ENCODE measurements at regions not wholly inside any gene's neighbourhood (a gene's known extent, or its start where the extent isn't known, plus 50 kb on each side); places are given as distances from the start of the nearest gene placed in this dataset.
"Not testable (repeated sequence)": the region's sequence is repeated elsewhere in the genome, so short reads cannot be mapped to it uniquely, and the experiment has no call there.

- DNase-seq (ENCODE audit: extremely low read depth in 1 of 2, low read depth in 1 of 2) = no peak
Observed at GRCh38 chr3:25944329-25944728, 154.4 kb downstream of the OXSM start.

DNA sequence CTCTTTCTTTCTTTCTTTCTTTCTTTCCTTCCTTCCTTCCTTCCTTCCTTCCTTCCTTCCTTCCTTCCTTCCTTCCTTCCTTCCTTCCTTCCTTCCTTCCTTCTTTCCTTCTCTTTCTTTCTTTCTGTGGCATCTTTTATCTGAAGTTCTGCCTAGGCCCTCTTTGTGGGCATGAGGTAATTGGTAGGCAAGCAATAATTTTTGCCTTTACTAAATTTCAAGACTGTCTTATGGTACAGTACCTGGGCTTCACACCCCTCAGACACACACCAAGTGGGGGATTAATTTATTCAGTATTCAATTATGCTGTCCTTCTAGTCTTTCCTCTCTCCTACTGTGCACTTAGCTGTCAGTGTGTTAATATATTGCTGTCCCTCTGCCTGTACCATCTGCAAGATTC is 155.5 kb downstream of the OXSM start:
- DNase-seq (ENCODE audit: extremely low read depth in 1 of 2, low read depth in 1 of 2) = no peak

DNA sequence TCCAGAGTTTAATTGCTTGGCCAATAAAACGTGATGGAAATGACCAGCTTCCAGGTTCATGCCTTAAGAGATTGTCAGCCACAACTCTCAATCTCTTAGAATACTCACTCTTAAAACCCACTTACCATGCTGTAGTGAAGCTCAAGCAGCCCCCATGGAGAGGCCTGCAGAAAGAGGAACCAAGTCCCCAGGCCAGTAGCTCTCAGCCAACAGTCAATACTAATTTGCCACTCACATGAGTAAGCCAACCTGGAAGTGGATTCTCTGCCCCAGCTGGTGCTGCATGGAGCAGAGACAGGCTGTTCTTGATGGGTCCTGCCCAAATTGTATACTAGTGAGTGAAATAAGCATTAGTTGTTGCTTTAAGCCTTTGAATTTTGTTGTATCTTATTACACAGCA is 155.9 kb downstream of the OXSM start:
- no peak for DNase-seq (ENCODE audit: extremely low read depth in 1 of 2, low read depth in 1 of 2)

GRCh38 chr3:25952133-25952532 is 162.2 kb downstream of the OXSM start:
- DNase-seq (ENCODE audit: extremely low read depth in 1 of 2, low read depth in 1 of 2) = no peak

GRCh38 chr3:25957026-25957425 is 167.1 kb downstream of the OXSM start:
- DNase-seq (ENCODE audit: extremely low read depth in 1 of 2, low read depth in 1 of 2) = no peak

GRCh38 chr3:25960776-25961175 is 170.9 kb downstream of the OXSM start:
- no peak for DNase-seq (ENCODE audit: extremely low read depth in 1 of 2, low read depth in 1 of 2)

- DNase-seq (ENCODE audit: extremely low read depth in 1 of 2, low read depth in 1 of 2) = no peak
Observed at GRCh38 chr3:25962255-25962654, 172.4 kb downstream of the OXSM start.

DNA sequence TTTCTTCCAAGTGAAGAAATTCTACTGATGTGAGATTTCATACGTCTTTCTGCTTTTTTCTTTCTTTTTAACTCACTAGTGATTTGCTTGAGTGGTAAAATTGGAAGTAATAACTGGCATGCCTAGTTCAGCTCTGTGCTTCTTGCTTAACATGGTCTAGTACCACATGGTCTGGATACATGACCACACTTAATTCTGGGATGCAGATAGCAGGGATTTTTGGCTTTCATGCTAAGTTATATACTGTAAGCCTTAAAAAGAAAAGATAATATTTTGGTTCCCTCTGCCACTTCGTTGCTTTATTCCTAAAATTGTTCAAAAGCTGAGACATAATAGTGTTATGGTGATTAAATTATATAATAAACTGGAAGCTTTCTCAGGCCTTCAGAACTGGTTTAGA is 174.3 kb downstream of the OXSM start:
- no peak for DNase-seq (ENCODE audit: extremely low read depth in 1 of 2, low read depth in 1 of 2)

- DNase-seq (ENCODE audit: extremely low read depth in 1 of 2, low read depth in 1 of 2) = no peak
Observed at GRCh38 chr3:25967385-25967784, 177.5 kb downstream of the OXSM start.

DNA sequence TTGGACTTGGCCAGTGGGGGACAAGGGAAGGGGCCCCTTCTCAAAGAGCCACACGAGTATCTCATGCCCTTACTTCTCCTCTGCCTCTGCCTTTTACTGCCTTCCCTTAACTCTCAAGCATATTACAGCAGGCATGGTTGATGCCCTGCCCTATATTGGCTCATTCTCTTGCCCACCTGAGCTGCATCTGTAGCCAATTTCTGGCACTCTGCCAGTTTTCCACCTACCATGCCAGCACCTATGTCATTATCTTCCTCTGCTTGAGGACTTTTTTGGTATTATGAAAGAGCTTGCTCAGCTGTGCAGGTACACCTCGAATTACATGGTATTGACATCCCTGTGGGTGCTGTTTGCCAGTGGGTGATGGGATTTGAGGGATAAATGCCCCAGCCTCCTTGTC is 181.8 kb downstream of the OXSM start:
- DNase-seq (ENCODE audit: extremely low read depth in 1 of 2, low read depth in 1 of 2) = no peak

- DNase-seq (ENCODE audit: extremely low read depth in 1 of 2, low read depth in 1 of 2) = no peak
Observed at GRCh38 chr3:25973122-25973521, 183.2 kb downstream of the OXSM start.

GRCh38 chr3:25982756-25983155 is 192.9 kb downstream of the OXSM start:
- DNase-seq (ENCODE audit: extremely low read depth in 1 of 2, low read depth in 1 of 2) = no peak

DNA sequence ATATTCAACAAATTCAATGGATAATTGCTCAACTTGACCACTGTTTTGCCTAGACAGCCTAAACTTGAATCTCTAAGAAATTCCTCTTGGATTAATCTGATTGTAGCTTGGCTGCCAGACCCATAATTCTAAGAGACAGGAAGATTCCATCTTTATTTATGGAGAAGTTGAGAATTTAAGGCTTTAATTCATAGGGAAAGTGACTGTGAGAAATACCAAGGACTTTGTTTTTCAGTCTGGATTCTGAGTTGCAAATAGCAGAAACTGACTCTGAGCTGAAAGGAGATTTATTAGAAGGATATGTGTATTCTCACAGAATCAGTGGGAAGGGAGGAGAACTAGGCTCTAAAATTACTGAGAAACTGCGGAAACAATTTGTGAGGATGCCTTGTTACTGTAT is 195.7 kb downstream of the OXSM start:
- no peak for DNase-seq (ENCODE audit: extremely low read depth in 1 of 2, low read depth in 1 of 2)

DNA sequence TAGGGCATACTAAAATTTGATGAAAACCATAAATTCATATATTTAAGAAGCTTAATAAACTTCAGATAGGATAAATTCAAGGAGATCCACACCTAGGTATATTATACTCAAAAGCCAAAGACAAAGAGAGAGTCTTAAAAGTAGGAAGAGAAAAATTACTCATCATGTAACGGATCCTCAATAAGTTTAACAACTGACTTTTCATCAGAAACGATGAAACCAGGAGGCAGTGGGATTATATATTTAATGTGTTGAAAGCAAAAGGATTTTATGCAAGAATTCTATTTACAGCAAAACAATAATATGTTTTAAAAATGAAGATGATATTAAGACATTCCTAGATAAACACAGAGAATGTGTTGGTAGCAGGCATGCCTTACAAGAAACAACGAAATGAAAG is 202.7 kb downstream of the OXSM start:
- no peak for DNase-seq (ENCODE audit: extremely low read depth in 1 of 2, low read depth in 1 of 2)

DNA sequence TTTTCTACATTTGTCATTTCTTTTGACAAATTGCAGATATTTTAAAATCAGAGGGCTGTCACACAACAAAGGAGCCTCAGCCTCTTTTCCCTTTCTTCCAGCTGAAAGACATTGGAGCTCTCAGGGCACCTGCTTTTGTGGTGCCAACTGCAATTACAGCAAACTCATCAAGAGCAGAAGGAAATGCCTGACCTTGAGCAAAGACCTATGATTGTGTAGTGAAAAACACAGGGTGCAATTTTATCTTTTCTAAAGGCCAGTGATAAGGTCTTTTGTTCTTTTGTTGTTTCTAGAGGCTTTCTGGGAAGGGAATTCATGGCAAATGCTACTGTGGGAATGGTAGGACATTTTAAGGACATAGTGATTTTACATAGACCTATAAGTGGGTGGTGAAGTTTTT is 214.3 kb downstream of the OXSM start:
- no peak for DNase-seq (ENCODE audit: extremely low read depth in 1 of 2, low read depth in 1 of 2)

DNA sequence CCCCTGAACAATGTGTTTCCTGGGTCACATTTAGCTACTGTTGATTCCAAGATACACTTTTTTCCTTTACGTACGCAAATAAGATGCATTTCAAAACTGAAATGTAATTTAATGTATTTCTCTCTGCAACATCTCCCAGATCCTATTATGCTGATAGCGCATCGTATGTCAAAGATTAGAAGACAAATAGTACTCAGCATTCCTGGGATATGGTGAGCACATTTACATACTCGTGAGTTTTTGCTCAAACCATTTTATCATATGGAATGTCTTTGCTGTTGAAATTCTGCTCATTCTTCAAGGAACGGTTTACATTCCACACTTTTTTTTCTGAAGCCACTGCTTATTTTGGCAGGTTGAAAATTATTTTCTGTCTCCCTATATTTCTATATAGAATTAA is 221.4 kb downstream of the OXSM start:
- no peak for DNase-seq (ENCODE audit: extremely low read depth in 1 of 2, low read depth in 1 of 2)

- DNase-seq (ENCODE audit: extremely low read depth in 1 of 2, low read depth in 1 of 2) = no peak
Observed at GRCh38 chr3:26012241-26012745, 222.4 kb downstream of the OXSM start.

DNA sequence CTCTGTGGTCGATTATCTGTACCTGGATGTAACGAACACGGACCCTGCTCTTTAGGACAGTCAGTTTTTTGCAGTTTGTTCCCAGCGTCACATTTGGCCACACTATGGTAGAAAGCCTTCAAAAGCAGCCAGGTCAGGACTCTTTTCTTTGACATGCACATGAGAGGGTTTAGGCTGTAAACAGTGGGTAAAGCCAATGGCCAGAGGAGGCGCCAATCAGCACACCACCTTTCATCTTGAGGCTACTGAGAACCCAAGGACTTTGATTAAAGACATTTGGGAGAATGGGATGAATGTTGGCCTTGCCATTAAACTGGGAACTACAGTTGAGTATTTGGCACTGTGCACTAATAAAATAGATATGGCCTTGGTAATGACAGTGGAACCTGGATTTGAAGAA is 225.9 kb downstream of the OXSM start:
- DNase-seq (ENCODE audit: extremely low read depth in 1 of 2, low read depth in 1 of 2) = no peak

DNA sequence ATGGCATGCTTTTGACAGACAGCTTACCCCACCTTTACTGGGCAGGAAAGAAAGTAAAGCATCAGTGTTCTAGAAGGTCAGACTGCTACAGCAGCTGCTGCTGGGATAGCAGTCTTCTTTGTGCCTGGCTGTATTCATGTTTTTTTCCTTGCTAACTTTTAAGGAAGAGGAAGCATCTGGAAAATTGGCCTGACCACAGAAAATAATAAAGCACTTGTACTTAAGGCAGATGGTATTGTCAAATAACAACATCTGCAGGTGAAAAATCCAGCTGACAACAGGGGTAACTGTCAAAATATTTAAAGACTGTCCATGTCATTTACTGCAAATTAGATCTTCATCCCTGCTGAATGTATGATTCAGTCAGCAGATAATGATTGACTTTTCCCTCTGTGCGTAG is 229.0 kb downstream of the OXSM start:
- DNase-seq (ENCODE audit: extremely low read depth in 1 of 2, low read depth in 1 of 2) = no peak

DNA sequence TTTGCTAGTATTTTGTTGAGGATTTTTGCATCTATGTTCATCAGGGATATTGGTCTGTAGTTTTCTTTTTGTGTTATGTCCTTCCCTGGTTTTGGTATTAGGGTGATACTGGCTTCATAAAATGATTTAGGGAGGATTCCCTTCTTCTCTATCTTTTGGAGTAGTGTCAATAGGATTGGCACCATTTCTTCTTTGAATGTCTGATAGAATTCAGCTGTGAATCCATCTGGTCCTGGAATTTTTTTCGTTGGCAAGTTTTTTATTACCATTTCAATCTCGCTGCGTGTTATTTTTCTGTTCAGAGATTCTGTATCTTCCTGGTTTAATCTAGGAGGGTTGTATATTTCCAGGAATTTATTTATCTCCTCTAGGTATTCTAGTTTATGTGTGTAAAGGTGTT is 234.3 kb downstream of the OXSM start:
- not testable (repeated sequence) for DNase-seq (ENCODE audit: extremely low read depth in 1 of 2, low read depth in 1 of 2)

- DNase-seq (ENCODE audit: extremely low read depth in 1 of 2, low read depth in 1 of 2) = no peak
Observed at GRCh38 chr3:26029321-26029720, 239.4 kb downstream of the OXSM start.

DNA sequence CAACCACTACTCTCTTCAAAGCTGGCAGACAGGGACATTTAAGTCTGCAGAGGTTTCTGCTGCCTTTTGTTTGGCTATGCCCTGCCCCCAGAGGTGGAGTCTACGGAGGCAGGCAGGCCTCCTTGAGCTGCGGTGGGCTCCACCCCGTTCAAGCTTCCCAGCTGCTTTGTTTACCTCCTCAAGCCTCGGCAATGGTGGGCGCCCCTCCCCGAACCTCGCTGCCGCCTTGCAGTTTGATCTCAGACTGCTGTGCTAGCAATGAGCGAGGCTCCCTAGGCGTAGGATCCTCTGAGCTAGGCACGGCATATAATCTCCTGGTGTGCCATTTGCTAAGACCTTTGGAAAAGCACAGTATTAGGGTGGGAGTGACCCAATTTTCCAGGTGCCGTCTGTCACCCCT is 252.2 kb downstream of the OXSM start:
- not testable (repeated sequence) for DNase-seq (ENCODE audit: extremely low read depth in 1 of 2, low read depth in 1 of 2)

DNA sequence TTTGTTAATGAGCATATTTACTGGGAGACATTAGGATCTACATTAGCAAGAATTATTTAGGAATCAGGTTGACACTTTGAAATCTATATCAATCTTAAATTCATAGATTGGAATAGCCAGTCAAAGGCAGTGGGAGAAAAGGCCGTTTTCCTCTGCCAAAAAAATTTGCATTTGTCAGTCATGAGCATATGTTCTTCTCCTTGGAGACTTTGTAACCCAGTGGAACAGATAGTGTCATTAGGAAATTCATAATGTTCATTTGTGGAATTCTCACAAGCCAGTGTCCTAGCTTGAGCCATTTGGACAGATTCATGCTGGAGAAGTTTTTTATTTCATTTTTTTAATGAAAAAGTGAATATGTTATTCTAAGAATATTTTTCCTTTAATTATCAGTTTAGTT is 260.1 kb downstream of the OXSM start:
- DNase-seq (ENCODE audit: extremely low read depth in 1 of 2, low read depth in 1 of 2) = no peak

DNA sequence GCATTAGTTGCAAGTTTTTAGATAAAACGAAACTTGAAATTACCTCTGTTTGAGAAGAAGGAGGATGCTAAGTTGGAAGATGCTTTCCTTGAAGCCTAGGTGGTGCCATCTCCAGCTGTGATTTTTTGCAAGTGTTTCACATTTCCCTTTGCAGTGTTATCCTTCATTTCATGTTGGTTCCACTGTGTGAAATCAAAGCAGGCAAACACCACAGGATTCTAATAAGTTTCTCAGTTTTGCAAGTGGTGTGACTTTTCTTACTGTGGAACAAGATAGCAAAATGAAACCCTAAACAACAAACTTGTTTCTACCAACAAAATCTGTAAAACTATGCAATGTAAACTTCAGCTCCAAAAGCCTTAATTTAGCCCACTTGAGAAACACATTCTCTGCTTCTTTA is 260.9 kb downstream of the OXSM start:
- DNase-seq (ENCODE audit: extremely low read depth in 1 of 2, low read depth in 1 of 2) = no peak
